ENCODE measurements at regions not wholly inside any gene's neighbourhood (a gene's known extent, or its start where the extent isn't known, plus 50 kb on each side); places are given as distances from the start of the nearest gene placed in this dataset.

GRCh38 chr6:113381232-113381631 is 475.9 kb upstream of the MARCKS start:
- H3K27me3 ChIP-seq (replicated peaks): no peaks in the 10 kb centered on the region
- TF ChIP-seq CTCF (IDR thresholded peaks at IDR 0.05; ENCODE audit: low read depth, low read length, missing control alignments): no peak
- no peak overlapping the region for H3K27ac ChIP-seq
- no peak overlapping the region for H3K4me3 ChIP-seq (ENCODE audit: low read depth, low read length)
- in situ Hi-C loops (cut with HindIII; ENCODE audit: low pct_ligation_motif_present, low sequenced_read_pairs): no loop called here
- H3K36me3 ChIP-seq (replicated peaks): no peaks in the 10 kb centered on the region
- DNase-seq: no peak

- Histone ChIP-seq H3K27ac (no peak overlapping the region), H3K36me3 (replicated peaks) (no peaks in the 10 kb centered on the region), H3K4me3 (ENCODE audit: low read depth, low read length) (no peak overlapping the region), H3K27me3 (replicated peaks) (no peaks in the 10 kb centered on the region)
- in situ Hi-C loops (cut with HindIII; ENCODE audit: low pct_ligation_motif_present, low sequenced_read_pairs): no loop called here
- no peak for TF ChIP-seq CTCF (IDR thresholded peaks at IDR 0.05; ENCODE audit: low read depth, low read length, missing control alignments)
- peak; percentile 47 for DNase-seq
Observed at GRCh38 chr6:113381959-113382358, 475.2 kb upstream of the MARCKS start.

GRCh38 chr6:113383701-113384100 is 473.4 kb upstream of the MARCKS start:
- in situ Hi-C loops (cut with HindIII; ENCODE audit: low pct_ligation_motif_present, low sequenced_read_pairs): no loop called here
- no peak for TF ChIP-seq CTCF (IDR thresholded peaks at IDR 0.05; ENCODE audit: low read depth, low read length, missing control alignments)
- DNase-seq: no peak
- no peaks in the 10 kb centered on the region for H3K27me3 ChIP-seq (replicated peaks)
- H3K36me3 ChIP-seq (replicated peaks): no peaks in the 10 kb centered on the region
- no peak overlapping the region for H3K27ac ChIP-seq
- H3K4me3 ChIP-seq (ENCODE audit: low read depth, low read length): no peak overlapping the region

- H3K27me3 ChIP-seq (replicated peaks): no peaks in the 10 kb centered on the region
- peak overlapping the region; percentile 50 for H3K27ac ChIP-seq
- no peak for TF ChIP-seq CTCF (IDR thresholded peaks at IDR 0.05; ENCODE audit: low read depth, low read length, missing control alignments)
- in situ Hi-C loops (cut with HindIII; ENCODE audit: low pct_ligation_motif_present, low sequenced_read_pairs): no loop called here
- H3K4me3 ChIP-seq (ENCODE audit: low read depth, low read length): no peak overlapping the region
- no peaks in the 10 kb centered on the region for H3K36me3 ChIP-seq (replicated peaks)
- DNase-seq: no peak
Observed at GRCh38 chr6:113385020-113385431, 472.1 kb upstream of the MARCKS start.

- no peaks in the 10 kb centered on the region for H3K27me3 ChIP-seq (replicated peaks)
- TF ChIP-seq CTCF (IDR thresholded peaks at IDR 0.05; ENCODE audit: low read depth, low read length, missing control alignments): no peak
- no peak overlapping the region for H3K27ac ChIP-seq
- no peak for DNase-seq
- in situ Hi-C loops (cut with HindIII; ENCODE audit: low pct_ligation_motif_present, low sequenced_read_pairs): no loop called here
- no peaks in the 10 kb centered on the region for H3K36me3 ChIP-seq (replicated peaks)
- H3K4me3 ChIP-seq (ENCODE audit: low read depth, low read length): no peak overlapping the region
Observed at GRCh38 chr6:113388996-113389395, 468.1 kb upstream of the MARCKS start.

GRCh38 chr6:113392551-113393055 is 464.5 kb upstream of the MARCKS start:
- H3K36me3 ChIP-seq (replicated peaks): no peaks in the 10 kb centered on the region
- DNase-seq: no peak
- in situ Hi-C loops (cut with HindIII; ENCODE audit: low pct_ligation_motif_present, low sequenced_read_pairs): no loop called here
- no peaks in the 10 kb centered on the region for H3K27me3 ChIP-seq (replicated peaks)
- TF ChIP-seq CTCF (IDR thresholded peaks at IDR 0.05; ENCODE audit: low read depth, low read length, missing control alignments): no peak
- H3K4me3 ChIP-seq (ENCODE audit: low read depth, low read length): no peak overlapping the region
- no peak overlapping the region for H3K27ac ChIP-seq
